HCT116 (cell line): ENCODE measurements at regions not wholly inside any gene's neighbourhood (a gene's known extent, or its start where the extent isn't known, plus 50 kb on each side); places are given as distances from the start of the nearest gene placed in this dataset.

Experiments used
- ATAC-seq: fragments of 200-7000 bp; cut with Tn5 transposase; 2 replicates; pipeline ENCODE4 v1.9.1; 2020; ENCODE audit warnings: mild to moderate bottlenecking, moderate library complexity
- BruUV-seq: library from RNA; stranded (reverse); fragments of 400-500 nt; replicated peaks from 2 replicates; lab custom pipeline; 2021; lab: Mats Ljungman, UMichigan
- CTCF ChIA-PET: fragments of 300-600 bp; sonication (Branson Sonifier 250); formaldehyde crosslinking; loops from one replicate; lab custom pipeline; 2021; ENCODE audit warnings: antibody characterized with exemption; lab: Charles Lee
- POLR2A ChIA-PET: fragments of 300-600, 350-600 bp; sonication (Branson Sonifier 250); formaldehyde crosslinking; loops from one replicate; lab custom pipeline; 2021; ENCODE audit warnings: antibody characterized with exemption; lab: Charles Lee
- RAD21 ChIA-PET, 2 experiments: fragments of 300-600 bp; sonication (Branson Sonifier 250); formaldehyde crosslinking; loops; one replicate each; lab custom pipeline; 2023; ENCODE audit warnings: low total read pairs in 2 of 2; ENCODE audit not compliant: uncharacterized antibody in 2 of 2, unreplicated experiment in 2 of 2, low non-redundant PET in 1 of 2; lab: Charles Lee
- DNase-seq: peaks from one replicate; pipeline ENCODE4 v3.0.0-alpha.2; 2010; ENCODE audit warnings: low read depth, low spot score
- H2AFZ ChIP-seq: fragments of 200-600 bp; shearing (Covaris generic), sonication (generic); 2 replicates; pipeline ENCODE4 v1.6.1; 2017; ENCODE audit warnings: low read depth, mixed run types, mixed read lengths, antibody characterized with exemption, low read length; ENCODE audit not compliant: poor library complexity, severe bottlenecking
- H3K27ac ChIP-seq: 2 replicates; pipeline ENCODE4 v1.5.1; 2012; ENCODE audit warnings: low read depth, low read length
- H3K27me3 ChIP-seq: fragments of 200-600 bp; sonication (generic); 2 replicates; pipeline ENCODE4 v1.6.1; 2016; ENCODE audit warnings: mixed run types, low read length, mixed read lengths; ENCODE audit not compliant: insufficient read depth
- H3K36me3 ChIP-seq, 2 experiments: fragments of 200-500 bp in 1 of 2; fragments of 200-600 bp in 1 of 2; sonication (Bioruptor generic) in 1 of 2; sonication (generic) in 1 of 2; 2 replicates each; pipeline versions ENCODE4 v1.5.1 to v1.6.1; 2014 to 2016; ENCODE audit warnings: low read length in 2 of 2, inconsistent platforms in 1 of 2, mixed read lengths in 1 of 2, mixed run types in 1 of 2; ENCODE audit not compliant: insufficient read depth in 2 of 2, control insufficient read depth in 1 of 2
- H3K4me1 ChIP-seq, 2 experiments: fragments of 200-600 bp in 1 of 2; sonication (generic) in 1 of 2; 2 replicates each; pipeline versions ENCODE4 v1.5.1 to v1.6.1; 2012 to 2017; ENCODE audit warnings: low read length in 2 of 2, inconsistent platforms in 1 of 2, mild to moderate bottlenecking in 1 of 2, mixed read lengths in 1 of 2, mixed run types in 1 of 2, moderate library complexity in 1 of 2; ENCODE audit not compliant: insufficient read depth in 2 of 2, control insufficient read depth in 1 of 2
- H3K4me2 ChIP-seq: fragments of 200-600 bp; sonication (generic); 2 replicates; pipeline ENCODE4 v1.6.1; 2017; ENCODE audit warnings: mixed run types, low read length, mixed read lengths
- H3K4me3 ChIP-seq, 2 experiments: fragments of 200-600 bp in 1 of 2; sonication (generic) in 1 of 2; replicated peaks in 1 of 2; 2 replicates each; pipeline ENCODE4 v1.5.1; 2011 to 2016; ENCODE audit warnings: low read length in 2 of 2, control low read depth in 1 of 2, low read depth in 1 of 2, mild to moderate bottlenecking in 1 of 2, mixed read lengths in 1 of 2, mixed run types in 1 of 2
- H3K79me2 ChIP-seq: fragments of 200-600 bp; sonication (generic); 2 replicates; pipeline ENCODE4 v1.6.1; 2017; ENCODE audit warnings: mild to moderate bottlenecking, mixed run types, low read length, moderate library complexity, mixed read lengths; ENCODE audit not compliant: insufficient read depth
- H3K9ac ChIP-seq: fragments of 200-600 bp; sonication (generic); 2 replicates; pipeline ENCODE4 v1.6.1; 2016; ENCODE audit warnings: low read length, mixed read lengths
- H3K9me2 ChIP-seq: fragments of 200-600 bp; sonication (generic), shearing (Covaris generic); 2 replicates; pipeline ENCODE4 v1.6.1; 2017; ENCODE audit warnings: mixed run types, mild to moderate bottlenecking, moderate library complexity; ENCODE audit not compliant: insufficient read depth
- H3K9me3 ChIP-seq, 2 experiments: fragments of 200-500 bp in 1 of 2; fragments of 200-600 bp in 1 of 2; sonication (Bioruptor generic) in 1 of 2; sonication (generic) in 1 of 2; 2 replicates each; pipeline ENCODE4 v1.6.1; 2014 to 2017; ENCODE audit warnings: low read length in 2 of 2, mixed read lengths in 2 of 2, inconsistent platforms in 1 of 2, low read depth in 1 of 2, mild to moderate bottlenecking in 1 of 2, mixed run types in 1 of 2, moderate library complexity in 1 of 2; ENCODE audit not compliant: control insufficient read depth in 1 of 2, insufficient read depth in 1 of 2
- H4K20me1 ChIP-seq: fragments of 200-600 bp; sonication (generic), shearing (Covaris generic); 2 replicates; pipeline ENCODE4 v1.6.1; 2017; ENCODE audit warnings: mixed run types, mild to moderate bottlenecking, moderate library complexity; ENCODE audit not compliant: insufficient read depth
- ATF3 ChIP-seq: IDR thresholded peaks from 2 replicates; pipeline ENCODE4 v1.6.1; 2012
- ELF1 ChIP-seq: IDR thresholded peaks from 2 replicates; pipeline ENCODE4 v1.6.1; 2012; ENCODE audit warnings: low read depth, borderline replicate concordance
- EZH2 ChIP-seq: fragments of 200-600 bp; sonication (generic); IDR thresholded peaks from 2 replicates; pipeline ENCODE4 v1.6.1; 2017; ENCODE audit warnings: antibody characterized with exemption, mixed run types
- FOSL1 ChIP-seq: IDR thresholded peaks from 2 replicates; pipeline ENCODE4 v1.6.1; 2012; ENCODE audit warnings: low read depth
- POLR2A ChIP-seq: IDR thresholded peaks from 2 replicates; pipeline ENCODE4 v1.7.0; 2011; ENCODE audit warnings: borderline replicate concordance; ENCODE audit not compliant: insufficient read depth, insufficient read length; ENCODE audit errors: extremely low read depth
- RAD21 ChIP-seq: IDR thresholded peaks from 2 replicates; pipeline ENCODE4 v1.6.1; 2012; ENCODE audit warnings: low read depth, mild to moderate bottlenecking
- TCF7L2 ChIP-seq: IDR thresholded peaks from 2 replicates; pipeline ENCODE4 v1.7.0; 2011; ENCODE audit warnings: borderline replicate concordance, inconsistent platforms; ENCODE audit not compliant: insufficient read depth, insufficient read length; ENCODE audit errors: extremely low read depth
- ZBTB33 ChIP-seq: IDR thresholded peaks from 2 replicates; pipeline ENCODE4 v1.6.1; 2011; ENCODE audit warnings: mild to moderate bottlenecking, low read length, moderate library complexity; ENCODE audit not compliant: insufficient replicate concordance; ENCODE audit errors: extremely low read depth
- ZNF274 ChIP-seq: fragments of 200-500 bp; sonication (Bioruptor generic); IDR thresholded peaks from 2 replicates; pipeline ENCODE4 v1.6.1; 2014; ENCODE audit warnings: mild to moderate bottlenecking, low read depth, low read length, inconsistent platforms
- intact Hi-C: fragments of 100-400 bp; cut with micrococcal nuclease; formaldehyde crosslinking; loops from 2 replicates; pipeline ENCODE4 v1.10.0; 2022

GRCh38 chr11:79950172-79950571, 509.3 kb upstream of the TENM4 start:
- H3K27me3 ChIP-seq = no peaks in the 10 kb centered on the region
- no peak overlapping the region for H2AFZ ChIP-seq
- no peak overlapping the region for H3K9ac ChIP-seq
- H3K36me3 ChIP-seq = no peaks in the 10 kb centered on the region
- ATAC-seq (no peak), DNase-seq (no peak)
- no peak overlapping the region for H3K4me3 ChIP-seq
- no peaks in the 10 kb centered on the region for H4K20me1 ChIP-seq
- no peak overlapping the region for H3K4me2 ChIP-seq
- TF ChIP-seq EZH2 (no peak), POLR2A (no peak), ZNF274 (no peak), ZBTB33 (no peak), FOSL1 (no peak), RAD21 (no peak), TCF7L2 (no peak), ATF3 (no peak), ELF1 (no peak)
- TF ChIP-seq, all 23 proteins: peak for 0
- CTCF ChIA-PET = no interaction called here
- POLR2A ChIA-PET = no interaction called here
- no TSS peak for BruUV-seq
- RAD21 ChIA-PET = no interaction called here
- no peaks in the 10 kb centered on the region for H3K9me2 ChIP-seq
- no peaks in the 10 kb centered on the region for H3K79me2 ChIP-seq
- H3K4me1 ChIP-seq = no peaks in the 10 kb centered on the region
- no peak overlapping the region for H3K27ac ChIP-seq
- intact Hi-C loops = no loop called here
- peaks cover 4 to 13% of the 10 kb centered on the region in 2 experiments; a peak in 2 of 4 replicates for H3K9me3 ChIP-seq
